Loucy (cell line): ENCODE measurements at regions not wholly inside any gene's neighbourhood (a gene's known extent, or its start where the extent isn't known, plus 50 kb on each side); places are given as distances from the start of the nearest gene placed in this dataset.

Experiments used
- H2AFZ ChIP-seq: fragments of 200-600 bp; sonication (generic); 2 replicates; pipeline ENCODE4 v1.6.0; 2016; ENCODE audit warnings: antibody characterized with exemption, mild to moderate bottlenecking, low read length, moderate library complexity
- H3F3A ChIP-seq: fragments of 200-600 bp; 2 replicates; pipeline ENCODE4 v1.6.0; 2016; ENCODE audit warnings: antibody characterized with exemption, low read depth, mild to moderate bottlenecking
- H3K27me3 ChIP-seq: fragments of 200-600 bp; sonication (generic); 2 replicates; pipeline ENCODE4 v1.6.1; 2014; ENCODE audit warnings: low read length, mild to moderate bottlenecking; ENCODE audit not compliant: insufficient read depth, poor library complexity, severe bottlenecking
- H3K36me3 ChIP-seq: fragments of 200-600 bp; sonication (generic); 2 replicates; pipeline ENCODE4 v1.6.1; 2016; ENCODE audit warnings: low read length; ENCODE audit not compliant: insufficient read depth
- H3K4me1 ChIP-seq: fragments of 200-600 bp; sonication (generic); 2 replicates; pipeline ENCODE4 v1.5.1; 2014; ENCODE audit warnings: low read length, mild to moderate bottlenecking; ENCODE audit not compliant: insufficient read depth, poor library complexity, severe bottlenecking
- H3K4me2 ChIP-seq: fragments of 200-600 bp; sonication (generic); 2 replicates; pipeline ENCODE4 v1.6.0; 2014; ENCODE audit warnings: antibody characterized with exemption, low read length, low read depth, mild to moderate bottlenecking; ENCODE audit not compliant: poor library complexity, severe bottlenecking
- H3K4me3 ChIP-seq: fragments of 200-600 bp; sonication (generic); 2 replicates; pipeline ENCODE4 v1.5.1; 2014; ENCODE audit warnings: low read length, mild to moderate bottlenecking, mixed read lengths; ENCODE audit not compliant: poor library complexity, severe bottlenecking
- H3K79me2 ChIP-seq: fragments of 200-600 bp; sonication (generic); 2 replicates; pipeline ENCODE4 v1.6.1; 2014; ENCODE audit warnings: low read length; ENCODE audit not compliant: insufficient read depth
- H3K9ac ChIP-seq: fragments of 200-600 bp; sonication (generic); 2 replicates; pipeline ENCODE4 v1.6.0; 2014; ENCODE audit warnings: mild to moderate bottlenecking, low read depth, low read length, moderate library complexity; ENCODE audit not compliant: poor library complexity, severe bottlenecking
- H3K9me2 ChIP-seq: fragments of 200-600 bp; sonication (generic); replicated peaks from 2 replicates; pipeline ENCODE4 v1.6.1; 2016; ENCODE audit warnings: low read depth, low read length, mixed read lengths
- H3K9me3 ChIP-seq: fragments of 200-600 bp; sonication (generic); 2 replicates; pipeline ENCODE4 v1.6.1; 2014; ENCODE audit warnings: mild to moderate bottlenecking, antibody characterized with exemption, low read length, low read depth; ENCODE audit not compliant: insufficient read depth
- H4K20me1 ChIP-seq: fragments of 200-600 bp; sonication (generic); 2 replicates; pipeline ENCODE4 v1.6.0; 2014; ENCODE audit warnings: antibody characterized with exemption, low read length, mild to moderate bottlenecking; ENCODE audit not compliant: insufficient read depth, poor library complexity, severe bottlenecking
- EZH2phosphoT487 ChIP-seq: fragments of 200-600 bp; IDR thresholded peaks from 2 replicates; pipeline ENCODE4 v1.6.1; 2018; ENCODE audit warnings: antibody characterized with exemption, mild to moderate bottlenecking, moderate library complexity, borderline replicate concordance
- TF ChIP-seq, protein P1 (sequence below): fragments of 200-600 bp; sonication (generic); conservative IDR thresholded peaks from 2 replicates; pipeline ENCODE4 v1.5.1; 2014; ENCODE audit warnings: mild to moderate bottlenecking, antibody characterized with exemption, low read length

GRCh38 chr4:160091631-160092030, 988.8 kb downstream of the RAPGEF2 start:
- Histone ChIP-seq H3K9me3 (no peaks in the 10 kb centered on the region), H3K36me3 (no peaks in the 10 kb centered on the region), H3K27me3 (no peaks in the 10 kb centered on the region), H3K4me1 (no peaks in the 10 kb centered on the region), H3K9me2 (no peaks in the 10 kb centered on the region), H2AFZ (no peak overlapping the region), H3K4me3 (no peak overlapping the region), H4K20me1 (no peaks in the 10 kb centered on the region), H3K9ac (no peak overlapping the region), H3F3A (no peaks in the 10 kb centered on the region), H3K4me2 (no peak overlapping the region), H3K79me2 (no peaks in the 10 kb centered on the region)
- TF ChIP-seq, protein P1, sequence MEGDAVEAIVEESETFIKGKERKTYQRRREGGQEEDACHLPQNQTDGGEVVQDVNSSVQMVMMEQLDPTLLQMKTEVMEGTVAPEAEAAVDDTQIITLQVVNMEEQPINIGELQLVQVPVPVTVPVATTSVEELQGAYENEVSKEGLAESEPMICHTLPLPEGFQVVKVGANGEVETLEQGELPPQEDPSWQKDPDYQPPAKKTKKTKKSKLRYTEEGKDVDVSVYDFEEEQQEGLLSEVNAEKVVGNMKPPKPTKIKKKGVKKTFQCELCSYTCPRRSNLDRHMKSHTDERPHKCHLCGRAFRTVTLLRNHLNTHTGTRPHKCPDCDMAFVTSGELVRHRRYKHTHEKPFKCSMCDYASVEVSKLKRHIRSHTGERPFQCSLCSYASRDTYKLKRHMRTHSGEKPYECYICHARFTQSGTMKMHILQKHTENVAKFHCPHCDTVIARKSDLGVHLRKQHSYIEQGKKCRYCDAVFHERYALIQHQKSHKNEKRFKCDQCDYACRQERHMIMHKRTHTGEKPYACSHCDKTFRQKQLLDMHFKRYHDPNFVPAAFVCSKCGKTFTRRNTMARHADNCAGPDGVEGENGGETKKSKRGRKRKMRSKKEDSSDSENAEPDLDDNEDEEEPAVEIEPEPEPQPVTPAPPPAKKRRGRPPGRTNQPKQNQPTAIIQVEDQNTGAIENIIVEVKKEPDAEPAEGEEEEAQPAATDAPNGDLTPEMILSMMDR: no peak

DNA sequence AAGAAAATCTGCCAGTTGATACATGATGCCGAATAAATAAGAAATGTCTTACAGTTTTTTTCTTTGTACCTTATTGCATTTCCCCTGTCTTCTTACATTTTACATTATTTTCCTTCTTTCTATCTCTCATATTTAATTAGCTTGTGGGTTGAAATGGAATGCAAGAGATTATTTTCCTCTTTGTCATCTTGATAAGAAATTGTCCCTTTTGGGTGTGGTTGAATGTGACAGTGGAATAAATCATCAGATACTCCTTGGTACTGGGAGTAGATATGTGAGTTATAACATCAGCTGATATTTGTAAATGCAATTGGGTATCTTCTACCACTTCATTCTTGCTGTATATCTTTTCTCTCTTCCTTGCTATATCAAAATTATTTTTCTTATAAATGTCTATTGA, 997.4 kb downstream of the RAPGEF2 start:
- H3K4me2 ChIP-seq: no peak overlapping the region
- H3K4me1 ChIP-seq: no peaks in the 10 kb centered on the region
- H3K27me3 ChIP-seq: no peaks in the 10 kb centered on the region
- H3K9me2 ChIP-seq: no peaks in the 10 kb centered on the region
- no peak overlapping the region for H2AFZ ChIP-seq
- no peaks in the 10 kb centered on the region for H3K79me2 ChIP-seq
- H3K36me3 ChIP-seq: no peaks in the 10 kb centered on the region
- no peak overlapping the region for H3K9ac ChIP-seq
- H3K9me3 ChIP-seq: no peaks in the 10 kb centered on the region
- no peaks in the 10 kb centered on the region for H3F3A ChIP-seq
- no peak overlapping the region for H3K4me3 ChIP-seq
- H4K20me1 ChIP-seq: no peaks in the 10 kb centered on the region
- TF ChIP-seq, protein P1: no peak
- TF ChIP-seq EZH2phosphoT487: no peak

GRCh38 chr4:160110891-160111290, 1008.0 kb downstream of the RAPGEF2 start:
- TF ChIP-seq, protein P1: no peak
- no peak for TF ChIP-seq EZH2phosphoT487
- no peak overlapping the region for H3K4me3 ChIP-seq

More at GRCh38 chr4:160110891-160111290, 1008.0 kb downstream of the RAPGEF2 start:
- Histone ChIP-seq H3K9me2 (no peaks in the 10 kb centered on the region), H3K4me2 (no peak overlapping the region), H3K9ac (no peak overlapping the region), H2AFZ (no peak overlapping the region), H4K20me1 (no peaks in the 10 kb centered on the region), H3K4me1 (no peaks in the 10 kb centered on the region), H3F3A (no peaks in the 10 kb centered on the region), H3K36me3 (no peaks in the 10 kb centered on the region), H3K79me2 (no peaks in the 10 kb centered on the region), H3K27me3 (no peaks in the 10 kb centered on the region), H3K9me3 (0 out of 2 replicates have a peak, but pooled peaks cover 4% of the 10 kb centered on the region)
